HG02571 (cell line): ENCODE measurements at regions not wholly inside any gene's neighbourhood (a gene's known extent, or its start where the extent isn't known, plus 50 kb on each side); places are given as distances from the start of the nearest gene placed in this dataset.

Experiments used
- ATAC-seq: cut with Tn5 transposase; IDR thresholded peaks from one replicate; pipeline ENCODE4 v1.9.1; 2021; ENCODE audit warnings: mild to moderate bottlenecking, moderate library complexity; ENCODE audit not compliant: unreplicated experiment

DNA sequence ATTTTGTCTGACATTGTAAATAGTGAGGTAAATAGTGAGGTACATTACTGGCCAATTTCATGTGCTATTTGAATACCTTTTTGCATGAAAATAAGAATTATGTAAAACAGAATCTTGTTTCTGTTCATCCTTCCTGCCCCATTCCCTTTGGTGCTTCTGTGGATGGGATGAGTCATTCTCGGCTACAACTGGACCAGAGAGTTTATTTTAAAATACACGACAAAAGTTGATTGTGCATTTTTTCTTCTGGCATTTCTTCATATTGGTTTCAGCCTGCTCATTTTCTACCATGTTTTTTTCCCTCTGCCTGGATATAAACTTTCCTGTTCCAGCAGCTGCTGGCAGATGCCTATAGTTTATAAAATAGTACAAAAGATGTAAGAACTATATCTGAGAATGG, 107.5 kb downstream of the CYSLTR2 start:
- ATAC-seq = no peak

DNA sequence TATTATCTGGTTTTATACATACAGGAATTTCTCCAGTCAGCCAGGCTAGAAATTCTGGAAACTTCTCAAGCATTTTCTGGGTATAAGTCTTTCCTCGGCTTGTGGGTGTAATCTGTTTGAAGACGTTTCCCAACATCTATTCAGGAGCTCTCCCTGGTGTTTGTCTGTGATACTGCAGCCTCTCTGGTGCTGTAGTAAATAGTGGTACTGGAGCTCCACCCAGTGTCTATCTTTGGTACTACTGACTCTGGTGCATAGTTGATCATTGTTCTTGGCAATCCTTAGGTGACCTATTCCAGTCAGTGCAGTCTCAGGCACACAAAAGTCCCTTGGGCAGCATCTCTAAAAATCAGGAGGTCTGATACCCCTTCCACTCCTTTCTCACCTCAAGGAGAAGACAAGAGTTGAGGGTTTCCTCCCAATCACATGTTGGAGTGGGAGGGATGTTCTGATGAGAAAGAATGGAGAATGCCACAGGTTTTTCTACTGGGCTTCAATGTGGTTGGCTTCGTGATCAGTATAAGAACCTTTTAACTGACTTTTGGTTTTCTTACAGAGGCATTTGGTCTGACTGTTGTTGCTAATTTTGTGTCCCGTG, 115.5 kb downstream of the CYSLTR2 start:
- peak; percentile 80 for ATAC-seq

DNA sequence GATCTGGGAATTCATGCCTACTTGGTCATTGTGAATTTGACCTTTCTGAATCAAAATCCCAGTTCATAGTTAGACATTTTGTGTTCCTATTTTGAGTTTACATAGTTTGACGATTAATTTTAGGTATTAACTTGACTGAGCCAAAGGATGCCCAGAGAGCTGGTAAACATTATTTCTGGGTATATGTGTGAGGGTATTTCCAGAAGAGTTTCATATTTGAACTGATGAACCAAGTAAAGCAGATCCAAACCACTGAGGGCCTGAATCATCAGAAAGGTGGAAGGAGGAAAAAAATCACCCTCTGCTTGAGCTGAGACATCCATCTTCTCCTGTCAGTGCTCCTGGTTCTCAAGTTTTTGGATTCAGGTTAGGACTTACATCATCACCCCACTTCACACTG, 116.6 kb downstream of the CYSLTR2 start:
- no peak for ATAC-seq

DNA sequence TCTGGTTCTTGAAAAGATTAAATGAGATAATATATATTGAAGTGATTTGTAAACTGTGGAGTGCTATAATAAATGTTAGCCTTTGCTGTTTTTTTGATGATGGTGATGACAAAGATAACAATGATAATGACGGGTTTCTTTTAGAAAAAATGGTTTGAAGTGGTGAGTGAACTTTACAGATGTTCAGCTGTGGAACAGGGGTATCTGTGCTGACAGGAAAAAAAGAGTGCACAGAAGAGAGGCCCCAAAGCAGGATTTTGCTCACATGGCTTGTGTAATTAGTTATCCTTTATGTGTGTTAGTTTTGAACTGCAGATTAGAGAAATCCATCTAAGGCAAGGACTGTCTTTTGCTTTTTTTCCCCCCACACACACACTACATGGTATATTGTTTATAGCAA, 119.2 kb downstream of the CYSLTR2 start:
- ATAC-seq = no peak

DNA sequence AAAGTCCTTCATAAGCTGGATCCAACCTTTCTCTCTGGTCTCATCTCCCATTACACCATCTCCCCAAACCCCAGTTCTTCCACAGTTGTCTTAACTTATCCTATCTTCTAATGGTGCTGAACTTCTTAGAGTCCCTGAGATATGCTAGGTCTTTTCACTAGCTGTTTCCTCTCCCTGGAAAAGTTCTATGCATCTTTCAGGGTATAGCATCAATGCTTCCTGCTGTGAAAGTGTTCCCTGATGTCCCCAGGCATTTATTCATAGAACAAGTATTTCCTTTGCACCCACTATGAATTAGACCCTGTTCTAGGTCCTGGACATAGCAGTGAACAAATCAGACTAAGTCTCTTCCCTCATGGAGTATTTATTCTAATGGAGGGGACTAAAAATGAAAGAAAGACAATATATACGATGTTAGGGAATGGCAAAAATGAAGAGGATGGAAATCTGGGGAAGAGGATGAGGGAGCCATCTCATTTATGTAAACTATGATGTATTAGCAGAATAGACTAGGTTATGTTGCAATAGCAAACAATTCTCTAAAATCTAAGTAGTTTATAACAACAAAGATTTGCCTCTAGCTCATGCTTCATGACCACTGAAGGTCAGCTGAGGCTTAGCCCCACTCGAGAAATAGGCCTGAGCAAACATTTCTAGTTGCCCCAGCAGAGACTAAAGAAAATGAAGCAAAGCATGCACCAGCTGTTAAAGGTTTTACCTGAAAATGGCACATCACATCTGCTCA, 120.0 kb downstream of the CYSLTR2 start:
- ATAC-seq = no peak

DNA sequence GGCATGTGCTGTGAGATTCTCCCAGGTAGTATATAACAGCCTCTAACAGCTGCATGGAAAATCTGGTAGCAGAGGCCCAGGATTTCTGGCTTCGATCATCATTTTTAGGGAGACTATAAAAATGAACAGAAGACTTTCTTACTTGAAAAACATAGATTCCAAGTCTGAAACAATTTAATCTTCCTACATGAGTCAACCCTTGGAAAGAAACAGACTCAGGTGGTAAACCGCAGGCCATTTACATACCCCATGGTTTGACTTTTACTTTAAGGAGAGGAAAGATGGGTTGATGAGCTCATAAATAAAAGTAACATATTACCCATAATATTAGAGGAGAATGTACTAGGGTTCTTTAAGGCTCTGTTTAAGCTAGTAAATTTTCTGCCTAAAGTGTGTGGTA, 121.6 kb downstream of the CYSLTR2 start:
- ATAC-seq = no peak

DNA sequence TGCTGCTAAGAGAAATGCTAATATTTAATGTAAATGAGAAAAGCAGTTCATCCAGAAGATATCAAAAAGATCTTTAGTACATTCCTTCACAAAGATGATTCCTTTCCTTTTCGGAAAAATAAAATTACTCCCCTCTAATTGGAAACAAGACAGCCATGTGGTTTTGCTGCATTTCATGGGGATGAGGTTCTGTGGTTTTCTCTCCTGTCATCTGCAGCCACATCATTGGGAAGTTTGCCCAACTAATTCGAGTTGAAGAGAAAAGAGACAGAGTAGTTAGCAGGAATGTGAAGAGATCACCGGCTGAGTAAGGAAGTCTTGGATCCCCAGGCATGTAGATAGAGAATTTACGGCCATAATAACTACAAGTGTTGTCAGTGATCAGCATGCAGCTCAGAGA, 122.1 kb downstream of the CYSLTR2 start:
- ATAC-seq = no peak

DNA sequence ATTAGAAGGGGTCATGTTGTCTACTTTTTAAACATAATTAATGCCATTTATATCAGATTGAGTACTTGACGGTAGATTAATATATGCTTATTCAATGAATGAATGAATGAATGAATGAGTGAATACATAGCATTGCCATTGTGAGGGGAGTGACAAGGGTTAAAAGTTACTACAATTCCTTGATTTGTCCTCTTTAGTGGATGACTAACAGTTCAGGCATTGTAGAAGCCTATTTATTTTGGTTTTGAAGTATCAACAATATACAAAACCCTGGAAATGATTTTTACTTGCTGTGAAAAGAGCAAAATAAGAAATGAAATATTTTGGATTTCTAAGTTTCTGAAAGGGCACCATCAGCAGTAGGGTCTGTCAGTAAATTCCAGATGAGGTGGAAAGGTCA, 122.7 kb downstream of the CYSLTR2 start:
- no peak for ATAC-seq

DNA sequence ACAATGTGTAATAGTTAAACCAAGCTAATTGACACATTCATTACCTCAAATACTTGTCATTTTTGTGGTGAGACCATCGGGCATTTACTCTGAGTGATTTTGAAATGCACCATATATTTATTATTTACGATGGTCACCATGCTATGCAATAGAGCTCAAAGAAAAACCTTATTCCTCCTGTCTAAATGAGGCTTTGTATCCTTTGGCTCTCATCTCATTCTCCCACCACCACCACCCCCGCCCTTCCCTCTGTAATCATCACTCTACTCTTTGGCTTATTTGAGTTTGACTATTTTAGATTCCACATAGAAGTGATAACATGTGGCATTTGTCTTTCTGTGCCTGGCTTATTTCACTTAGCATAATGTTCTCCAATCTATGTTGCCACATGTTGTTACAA, 124.9 kb downstream of the CYSLTR2 start:
- ATAC-seq = no peak

DNA sequence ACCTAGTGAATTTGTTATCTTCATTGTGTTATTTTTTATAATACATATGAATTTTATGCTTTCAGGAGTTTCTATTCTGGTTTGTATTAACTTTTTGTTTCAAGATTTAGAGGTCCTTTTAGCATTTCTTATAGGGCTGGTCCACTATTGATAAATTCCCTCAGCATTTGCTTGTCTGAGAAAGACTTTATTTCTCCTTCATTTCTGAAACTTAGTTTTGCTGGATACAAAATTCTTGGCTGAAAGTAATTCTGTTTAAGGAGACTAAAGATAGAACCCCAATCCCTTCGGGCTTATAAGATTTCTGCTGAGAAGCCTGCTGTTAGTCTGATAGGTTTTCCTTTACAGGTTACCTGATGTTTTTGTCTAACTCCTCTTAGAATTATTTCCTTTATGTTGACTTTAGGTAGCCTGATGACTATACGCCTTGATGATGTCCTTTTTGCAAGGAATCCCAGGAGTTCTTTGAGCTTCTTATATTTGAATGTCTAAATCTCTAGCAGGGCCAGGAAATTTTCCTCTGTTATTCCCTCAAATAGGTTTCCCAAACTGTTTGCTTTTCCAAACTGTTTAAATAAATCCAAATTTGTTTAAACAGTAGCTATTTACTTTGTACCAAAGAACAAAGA, 127.1 kb downstream of the CYSLTR2 start:
- no peak for ATAC-seq

DNA sequence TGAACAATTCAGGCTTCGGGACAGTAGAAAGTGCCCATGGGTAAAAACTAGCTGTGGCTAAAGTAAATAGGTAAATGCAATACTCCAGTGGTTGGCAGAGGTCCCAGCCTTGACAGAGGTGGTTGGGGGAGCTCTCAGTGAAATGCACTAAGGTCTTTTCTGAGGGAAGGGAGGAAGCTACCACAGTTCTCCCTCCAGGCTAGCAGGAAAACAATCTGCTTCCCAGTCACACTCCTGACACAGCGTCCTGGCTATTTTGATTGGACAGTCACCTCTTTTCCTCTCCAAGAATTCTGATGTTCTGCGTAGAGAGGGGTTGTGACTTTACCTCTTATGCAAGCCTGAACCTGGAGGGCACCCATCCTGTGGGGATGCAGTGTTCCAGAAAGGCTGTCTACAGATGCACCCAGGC, 128.7 kb downstream of the CYSLTR2 start:
- ATAC-seq = no peak

DNA sequence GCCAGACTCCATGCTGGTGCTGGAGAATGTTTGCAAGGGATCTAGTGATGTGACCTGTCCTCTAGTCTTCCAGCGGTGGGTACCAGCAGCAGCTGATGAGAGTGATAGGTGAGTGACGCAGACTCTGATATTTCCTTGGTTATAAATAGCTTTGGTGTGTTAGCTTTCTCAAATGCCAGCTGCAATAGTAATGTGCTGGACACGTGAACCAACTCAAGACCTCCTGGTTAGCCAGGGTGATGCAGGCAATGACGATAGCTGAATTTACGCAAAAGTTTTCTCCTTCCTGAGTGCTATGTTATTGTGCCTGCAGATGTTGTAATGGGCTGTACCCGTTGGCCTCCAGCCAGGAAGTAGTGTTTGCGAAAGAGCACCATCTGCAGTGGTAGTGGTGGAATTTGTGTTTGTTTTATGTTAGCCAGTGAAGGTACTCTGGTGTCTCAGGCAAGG, 129.5 kb downstream of the CYSLTR2 start:
- no peak for ATAC-seq

DNA sequence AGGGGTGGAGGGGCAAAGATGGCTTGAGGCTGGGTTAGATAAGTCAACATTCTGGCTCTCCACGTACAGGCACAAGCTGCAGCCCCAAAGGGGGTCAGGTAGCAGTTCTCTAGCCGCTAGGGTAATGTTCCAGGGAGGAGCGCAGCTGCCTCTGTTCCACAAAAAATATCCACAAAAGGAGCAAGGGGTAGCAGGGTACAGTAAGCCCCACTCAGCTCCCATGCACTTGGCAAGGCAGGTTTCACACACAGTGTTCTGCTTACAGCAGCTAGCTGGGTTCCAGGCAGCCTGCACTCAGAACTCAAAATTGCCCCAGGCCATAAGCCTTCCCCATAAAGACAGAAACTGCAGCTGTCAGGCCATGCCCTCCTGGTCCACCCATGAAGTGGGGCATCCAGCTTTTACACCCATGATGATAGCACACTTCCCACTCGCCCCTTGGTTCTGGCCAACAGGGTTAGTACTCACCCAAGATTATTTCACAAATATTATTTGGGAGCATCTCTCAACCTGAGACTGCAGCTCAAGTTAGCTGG, 130.0 kb downstream of the CYSLTR2 start:
- ATAC-seq = no peak

DNA sequence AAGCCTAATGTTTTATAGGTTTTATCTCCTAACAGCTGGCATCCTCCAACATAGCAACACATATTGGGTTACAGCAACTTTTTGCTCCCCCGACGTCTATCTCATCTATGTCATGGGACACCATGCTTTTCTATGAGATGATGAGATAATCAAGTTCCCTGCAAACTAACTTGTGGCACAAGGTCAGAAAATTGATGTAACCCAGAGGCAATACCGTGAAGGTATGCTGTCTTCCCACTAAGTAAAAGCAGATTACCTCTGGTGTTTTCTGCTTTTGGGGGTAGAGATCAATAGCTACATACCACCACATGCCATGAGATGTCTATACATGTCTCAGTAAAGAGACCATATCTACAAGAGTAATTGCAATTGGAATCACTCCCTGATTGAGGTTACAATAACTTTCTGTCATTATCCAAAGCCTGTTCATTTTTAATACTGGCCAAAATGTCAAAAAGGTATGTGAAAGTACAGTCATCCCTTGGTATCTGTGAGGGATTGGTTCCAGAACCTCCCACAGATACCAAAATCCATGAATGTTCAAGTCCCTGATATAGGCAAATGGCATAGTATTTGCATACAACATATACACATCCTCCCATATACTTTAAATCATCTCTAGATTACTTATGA, 131.3 kb downstream of the CYSLTR2 start:
- no peak for ATAC-seq

DNA sequence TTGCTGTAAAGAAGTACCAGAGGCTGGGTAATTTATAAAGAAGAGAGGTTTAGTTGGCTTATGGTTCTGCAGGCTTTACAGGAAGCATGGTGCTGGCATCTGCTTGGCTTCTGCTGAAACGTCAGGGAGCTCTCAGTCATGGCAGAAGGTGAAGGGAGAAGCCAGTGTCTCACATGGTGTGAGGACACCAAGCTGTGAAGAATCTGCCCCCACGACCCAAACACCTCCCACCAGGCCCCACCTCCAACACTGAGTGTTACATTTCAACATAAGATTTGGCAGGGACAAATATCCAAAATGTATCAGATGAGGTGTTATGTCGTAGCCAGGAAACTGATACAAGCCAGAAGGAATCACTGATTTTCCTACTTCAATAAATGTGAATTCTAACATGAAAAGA, 136.5 kb downstream of the CYSLTR2 start:
- ATAC-seq = no peak

DNA sequence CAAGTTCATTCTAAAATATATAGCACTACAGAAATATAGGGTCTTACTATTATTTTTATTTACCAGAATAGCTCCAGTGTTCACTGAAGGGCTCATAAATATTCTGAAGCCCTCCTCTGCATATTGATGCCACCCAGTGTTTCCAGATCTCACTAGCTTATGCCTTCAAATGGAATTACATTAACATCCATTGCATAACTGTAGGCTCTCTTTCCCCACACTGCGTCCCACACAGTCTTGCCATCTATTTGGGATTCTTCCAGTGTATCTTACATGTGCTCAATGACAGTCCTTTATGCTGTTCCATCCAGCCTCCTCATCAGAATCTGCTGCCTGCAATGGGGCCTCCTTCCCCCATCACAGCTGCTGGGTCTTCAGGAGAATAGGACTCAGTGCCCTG, 137.2 kb downstream of the CYSLTR2 start:
- no peak for ATAC-seq

DNA sequence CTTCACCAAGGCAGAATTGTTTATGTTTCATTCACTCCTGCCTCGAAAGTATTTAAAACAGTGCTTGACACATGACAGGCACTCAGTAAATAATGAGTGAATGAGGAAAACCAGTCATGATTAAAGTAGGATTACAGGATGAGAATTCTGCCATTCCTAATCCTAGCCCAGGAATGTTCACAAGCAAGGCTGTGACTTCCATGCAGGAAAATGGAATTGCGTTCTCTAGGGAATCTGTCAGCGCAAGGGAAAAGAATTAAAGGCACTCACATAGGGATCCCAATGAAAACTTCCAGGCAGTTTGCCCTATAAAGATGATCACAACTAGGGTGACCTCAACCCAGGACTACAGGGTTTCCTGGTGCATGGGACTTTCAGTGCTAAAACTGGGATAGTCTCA, 143.4 kb downstream of the CYSLTR2 start:
- no peak for ATAC-seq

DNA sequence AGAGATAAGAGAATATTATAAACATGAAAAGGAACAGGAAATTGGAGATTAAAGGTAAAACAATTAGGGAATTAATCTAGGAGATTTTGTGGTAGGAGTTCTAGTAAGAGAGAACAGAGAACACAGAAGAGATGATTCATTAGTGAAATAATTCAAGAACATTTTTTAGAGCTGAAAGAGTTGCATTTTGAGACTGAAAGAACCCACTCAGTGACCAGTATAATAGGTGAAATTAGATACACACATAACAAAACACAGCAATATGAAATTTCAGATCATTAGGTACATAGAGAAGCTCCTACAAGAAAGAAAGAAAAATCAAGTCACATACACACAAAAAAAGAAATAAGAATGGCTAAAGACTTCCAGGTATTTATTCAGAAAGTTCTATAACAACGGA, 144.0 kb downstream of the CYSLTR2 start:
- ATAC-seq = no peak

DNA sequence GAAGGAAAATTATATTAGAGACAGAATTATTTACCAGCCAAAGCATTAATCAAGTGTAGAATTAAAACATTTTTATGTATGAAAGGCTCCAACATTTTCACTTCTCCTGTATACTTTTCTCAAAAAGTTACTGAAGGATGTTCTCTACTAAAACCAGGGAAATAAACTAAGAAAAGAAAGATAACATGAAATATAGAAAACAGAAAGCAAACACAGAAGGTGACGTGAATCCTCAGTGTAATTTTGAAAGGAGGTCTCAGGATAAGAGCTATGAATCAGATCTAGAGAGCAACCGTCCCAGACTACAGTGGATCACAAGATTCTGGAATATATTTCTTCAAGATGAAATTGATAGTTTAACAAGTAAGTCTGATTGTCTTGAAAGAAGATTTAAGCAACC, 144.5 kb downstream of the CYSLTR2 start:
- no peak for ATAC-seq

DNA sequence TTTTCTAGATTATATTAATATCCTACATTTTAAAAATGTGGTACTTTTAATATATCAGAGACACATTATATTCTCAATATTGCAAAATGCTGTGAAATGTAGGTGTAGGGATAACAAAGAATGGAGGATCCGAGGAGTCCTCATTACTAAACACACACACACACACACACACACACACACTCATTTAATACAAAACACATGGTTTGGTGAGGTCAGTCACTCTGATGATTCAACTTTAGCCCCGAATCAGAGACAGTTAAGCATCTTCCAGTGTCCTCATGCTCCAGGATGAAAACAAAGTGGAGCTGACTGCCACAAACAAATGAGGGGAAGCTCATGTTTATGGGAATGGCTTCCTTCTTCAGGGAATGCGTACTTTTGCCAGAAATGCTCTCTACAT, 147.5 kb downstream of the CYSLTR2 start:
- no peak for ATAC-seq

DNA sequence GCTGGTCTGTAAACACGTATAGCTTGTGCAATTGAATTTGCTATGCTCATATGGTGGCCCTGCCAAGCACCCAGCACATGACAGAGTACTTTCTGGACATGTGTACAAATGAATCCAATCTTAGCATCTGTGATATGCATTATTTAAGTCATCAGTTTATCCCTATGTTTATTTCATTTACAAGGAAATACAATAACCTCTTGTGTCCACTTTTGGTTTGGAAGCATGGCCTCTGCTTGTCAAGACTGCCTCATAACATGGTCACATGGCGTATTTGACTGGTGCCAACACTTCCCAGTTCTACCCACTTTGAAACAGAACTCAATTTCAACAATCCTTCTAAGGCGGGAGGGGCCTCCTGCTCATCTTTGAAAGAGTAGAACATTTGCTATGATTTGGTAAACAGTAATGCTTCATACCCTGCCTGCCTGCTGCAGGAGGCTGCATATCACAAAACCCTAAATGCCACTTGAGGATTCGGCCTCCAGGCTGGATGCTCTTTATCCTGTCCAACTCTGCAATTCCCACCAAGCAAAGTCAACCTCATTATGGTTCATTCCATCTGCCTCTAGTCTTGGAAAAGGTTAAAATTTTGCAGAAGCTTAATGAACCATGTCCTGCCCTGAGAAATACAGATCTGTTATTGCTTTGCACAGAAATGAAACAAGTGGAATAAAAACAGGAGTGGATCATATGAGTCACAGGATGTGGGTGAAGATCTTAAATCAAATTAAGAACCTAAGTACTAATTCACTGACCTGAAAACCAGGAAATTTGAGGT, 151.3 kb downstream of the CYSLTR2 start:
- ATAC-seq = no peak
